A673 (cell line): ENCODE measurements at regions not wholly inside any gene's neighbourhood (a gene's known extent, or its start where the extent isn't known, plus 50 kb on each side); places are given as distances from the start of the nearest gene placed in this dataset.

Experiments used
- BruUV-seq: library from RNA; stranded (reverse); fragments of 400-500 nt; replicated peaks from 2 replicates; lab custom pipeline; 2021; lab: Mats Ljungman, UMichigan
- CTCF ChIA-PET: fragments of 300-600 bp; sonication (Branson Sonifier 250); formaldehyde crosslinking; loops from one replicate; lab custom pipeline; 2022; ENCODE audit warnings: antibody characterized with exemption; lab: Charles Lee
- POLR2A ChIA-PET: fragments of 300-600 bp; sonication (Branson Sonifier 250); formaldehyde crosslinking; loops from one replicate; lab custom pipeline; 2022; ENCODE audit warnings: antibody characterized with exemption; ENCODE audit not compliant: low non-redundant PET; lab: Charles Lee
- DNase-seq: peaks from one replicate; pipeline ENCODE4 v3.0.0-alpha.2; 2015; ENCODE audit warnings: low spot score
- H3K27ac ChIP-seq: fragments of 200-600 bp; sonication (generic); 2 replicates; pipeline ENCODE4 v1.5.1; 2016; ENCODE audit warnings: mixed run types, low read depth, mild to moderate bottlenecking, mixed read lengths, antibody characterized with exemption, low read length; ENCODE audit not compliant: poor library complexity, severe bottlenecking
- H3K27me3 ChIP-seq: fragments of 200-600 bp; sonication (generic); replicated peaks from 2 replicates; pipeline ENCODE4 v1.6.1; 2017; ENCODE audit warnings: mixed run types, low read depth, mild to moderate bottlenecking, mixed read lengths, antibody characterized with exemption, low read length; ENCODE audit not compliant: insufficient read depth, poor library complexity
- H3K36me3 ChIP-seq: fragments of 200-600 bp; sonication (generic); 2 replicates; pipeline ENCODE4 v1.6.1; 2016; ENCODE audit warnings: mixed run types, mild to moderate bottlenecking, mixed read lengths, antibody characterized with exemption, low read length; ENCODE audit not compliant: insufficient read depth, poor library complexity, severe bottlenecking
- H3K4me1 ChIP-seq: fragments of 200-600 bp; sonication (generic); 2 replicates; pipeline ENCODE4 v1.6.1; 2017; ENCODE audit warnings: mixed run types, mild to moderate bottlenecking, mixed read lengths, antibody characterized with exemption, low read length; ENCODE audit not compliant: insufficient read depth, poor library complexity, severe bottlenecking
- H3K4me3 ChIP-seq: fragments of 200-600 bp; sonication (generic); 2 replicates; pipeline ENCODE4 v1.5.1; 2016; ENCODE audit warnings: low read depth, mixed run types, mild to moderate bottlenecking, mixed read lengths, low read length; ENCODE audit not compliant: poor library complexity, severe bottlenecking
- H3K9me3 ChIP-seq: fragments of 200-600 bp; sonication (generic); 2 replicates; pipeline ENCODE4 v1.6.1; 2016; ENCODE audit warnings: mixed run types, low read depth, mild to moderate bottlenecking, mixed read lengths, antibody characterized with exemption, low read length; ENCODE audit not compliant: poor library complexity, severe bottlenecking
- EZH2 ChIP-seq: fragments of 200-600 bp; sonication (generic); IDR thresholded peaks from 2 replicates; pipeline ENCODE4 v1.6.1; 2017; ENCODE audit warnings: borderline replicate concordance, low read depth, mild to moderate bottlenecking, mixed read lengths, antibody characterized with exemption, low read length; ENCODE audit not compliant: poor library complexity, severe bottlenecking
- intact Hi-C: fragments of 100-400 bp; cut with micrococcal nuclease; formaldehyde crosslinking; loops from one replicate; pipeline ENCODE4 v1.10.0; 2022; ENCODE audit not compliant: unreplicated experiment
- TF ChIP-seq, protein P1 (sequence below): fragments of 300-800, 200-600 bp; sonication (generic); conservative IDR thresholded peaks from 2 replicates; pipeline ENCODE4 v1.5.1; 2017; ENCODE audit warnings: low read depth, mild to moderate bottlenecking, antibody characterized with exemption, low read length, moderate library complexity, mixed read lengths

DNA sequence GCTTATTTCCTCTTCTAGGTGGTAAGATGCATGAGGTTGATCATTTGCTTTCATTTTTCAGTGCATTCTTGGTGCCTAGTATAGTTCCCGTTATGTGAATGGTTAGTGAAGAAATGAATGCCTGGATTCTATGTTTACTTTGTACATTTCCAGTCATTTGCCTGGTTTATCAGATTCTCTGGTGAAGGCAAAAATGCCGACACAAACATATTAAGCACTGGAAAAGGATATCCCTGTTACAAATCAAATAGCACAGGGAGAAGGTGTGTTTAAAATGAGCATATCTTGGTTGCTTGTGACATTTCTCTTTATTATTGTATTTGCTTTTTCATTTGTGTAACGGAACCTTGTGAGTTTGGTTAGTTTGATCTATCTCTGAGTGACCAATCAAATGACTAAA lies 211.3 kb downstream of the MBL2 start:
- Histone ChIP-seq H3K4me3 (no peak overlapping the region), H3K4me1 (no peaks in the 10 kb centered on the region), H3K27ac (no peak overlapping the region), H3K36me3 (no peaks in the 10 kb centered on the region), H3K27me3 (no peaks in the 10 kb centered on the region), H3K9me3 (no peaks in the 10 kb centered on the region)
- DNase-seq = no peak
- ChIA-PET POLR2A (no interaction called here), CTCF (no interaction called here)
- TF ChIP-seq EZH2 = no peak
- TF ChIP-seq, protein P1, sequence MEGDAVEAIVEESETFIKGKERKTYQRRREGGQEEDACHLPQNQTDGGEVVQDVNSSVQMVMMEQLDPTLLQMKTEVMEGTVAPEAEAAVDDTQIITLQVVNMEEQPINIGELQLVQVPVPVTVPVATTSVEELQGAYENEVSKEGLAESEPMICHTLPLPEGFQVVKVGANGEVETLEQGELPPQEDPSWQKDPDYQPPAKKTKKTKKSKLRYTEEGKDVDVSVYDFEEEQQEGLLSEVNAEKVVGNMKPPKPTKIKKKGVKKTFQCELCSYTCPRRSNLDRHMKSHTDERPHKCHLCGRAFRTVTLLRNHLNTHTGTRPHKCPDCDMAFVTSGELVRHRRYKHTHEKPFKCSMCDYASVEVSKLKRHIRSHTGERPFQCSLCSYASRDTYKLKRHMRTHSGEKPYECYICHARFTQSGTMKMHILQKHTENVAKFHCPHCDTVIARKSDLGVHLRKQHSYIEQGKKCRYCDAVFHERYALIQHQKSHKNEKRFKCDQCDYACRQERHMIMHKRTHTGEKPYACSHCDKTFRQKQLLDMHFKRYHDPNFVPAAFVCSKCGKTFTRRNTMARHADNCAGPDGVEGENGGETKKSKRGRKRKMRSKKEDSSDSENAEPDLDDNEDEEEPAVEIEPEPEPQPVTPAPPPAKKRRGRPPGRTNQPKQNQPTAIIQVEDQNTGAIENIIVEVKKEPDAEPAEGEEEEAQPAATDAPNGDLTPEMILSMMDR = no peak
- no TSS peak for BruUV-seq
- intact Hi-C loops = no loop called here

DNA sequence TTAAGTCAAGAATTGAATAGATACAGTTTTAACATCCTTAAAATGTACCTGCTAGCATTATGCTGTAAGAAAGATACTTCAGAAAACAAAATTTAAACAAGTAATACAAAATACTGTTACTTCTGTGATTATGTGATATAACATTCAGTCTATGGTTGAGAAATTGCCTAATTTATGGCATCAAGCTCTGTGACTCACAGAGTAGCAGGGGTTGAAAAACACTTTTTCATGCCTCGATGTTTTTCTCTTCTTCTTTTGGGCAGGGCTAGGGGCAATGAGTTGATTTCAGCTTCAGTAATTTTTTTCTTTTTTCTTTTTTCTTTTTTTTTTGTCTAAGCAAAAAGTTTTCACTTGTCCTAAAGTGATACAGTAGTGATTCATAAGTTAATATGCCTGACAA lies 209.2 kb downstream of the MBL2 start:
- intact Hi-C loops = no loop called here
- POLR2A ChIA-PET = no interaction called here
- BruUV-seq = no TSS peak
- no peak overlapping the region for H3K27ac ChIP-seq
- H3K4me3 ChIP-seq = no peak overlapping the region
- no peaks in the 10 kb centered on the region for H3K27me3 ChIP-seq
- no peaks in the 10 kb centered on the region for H3K36me3 ChIP-seq
- CTCF ChIA-PET = no interaction called here
- no peaks in the 10 kb centered on the region for H3K4me1 ChIP-seq
- DNase-seq = no peak
- TF ChIP-seq, protein P1 = no peak
- H3K9me3 ChIP-seq = no peaks in the 10 kb centered on the region

DNA sequence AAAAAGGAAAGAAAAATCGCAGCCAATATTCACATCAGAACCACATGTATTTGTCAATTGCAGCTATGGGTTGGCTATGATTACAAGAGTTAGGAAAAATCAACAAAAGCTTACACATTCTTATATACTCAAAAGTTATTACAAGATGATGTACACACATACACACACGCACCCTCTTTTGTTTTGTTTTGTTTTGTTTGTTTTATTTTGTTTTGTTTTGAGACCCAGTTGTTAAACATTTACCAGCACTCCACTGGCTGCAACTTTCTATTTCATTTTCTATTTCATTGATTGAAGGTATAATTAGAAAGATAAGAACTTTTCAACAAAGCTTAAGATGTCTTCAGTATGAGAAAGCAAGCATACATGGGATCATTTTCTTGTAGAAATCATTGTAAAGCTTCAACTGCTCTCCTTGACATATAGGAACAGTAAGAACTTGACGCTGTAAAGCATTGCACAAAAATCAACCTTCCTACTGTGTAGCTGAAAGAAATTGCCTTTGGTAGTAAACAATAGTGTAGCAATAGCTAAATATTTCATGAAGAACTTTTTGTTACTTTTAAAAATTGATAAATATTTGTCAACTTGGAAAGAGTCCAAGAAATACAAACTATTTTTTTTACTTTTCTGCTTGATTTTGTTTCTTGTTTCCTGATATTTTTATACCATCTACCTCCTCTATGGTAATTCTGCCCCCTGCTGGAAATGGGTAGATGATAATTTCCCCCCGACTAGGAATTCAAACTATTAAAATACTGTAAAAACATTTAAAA lies 205.9 kb downstream of the MBL2 start:
- CTCF ChIA-PET = interaction anchor here (1.4 kb wide), 1 partner anchor 259 kb away, joined by 5 read pairs; no protein-coding TSS in a partner anchor
- no peak for TF ChIP-seq EZH2
- TF ChIP-seq, protein P1 = peak; percentile 68
- POLR2A ChIA-PET = no interaction called here
- BruUV-seq = no TSS peak
- H3K27me3 ChIP-seq = no peaks in the 10 kb centered on the region
- H3K36me3 ChIP-seq = no peaks in the 10 kb centered on the region
- H3K4me1 ChIP-seq = no peaks in the 10 kb centered on the region
- peak; percentile 58 for DNase-seq
- no peak overlapping the region for H3K27ac ChIP-seq
- intact Hi-C loops = loop anchor here (2.0 kb wide), 1 partner anchor 258 kb away; no protein-coding TSS in a partner anchor
- H3K4me3 ChIP-seq = no peak overlapping the region
- H3K9me3 ChIP-seq = no peaks in the 10 kb centered on the region
